HEK293T (cell line): ENCODE measurements at regions not wholly inside any gene's neighbourhood (a gene's known extent, or its start where the extent isn't known, plus 50 kb on each side); places are given as distances from the start of the nearest gene placed in this dataset.
A peak's percentile ranks its signal among the peaks of the same experiment; 100 is the strongest.

Source experiments
- CTCF ChIA-PET: fragments of 350-600 bp; formaldehyde crosslinking; extraction: SDS; loops from one replicate; lab custom pipeline; 2021; ENCODE audit warnings: antibody characterized with exemption, inconsistent platforms; lab: Yijun Ruan, JAX
- POLR2A ChIA-PET: fragments of 350-600 bp; formaldehyde crosslinking; extraction: SDS; loops from one replicate; lab custom pipeline; 2020; ENCODE audit warnings: antibody characterized with exemption, inconsistent platforms; lab: Yijun Ruan, JAX
- DNase-seq: peaks from one replicate; pipeline ENCODE4 v3.0.0; 2012; ENCODE audit warnings: mixed read lengths; ENCODE audit errors: extremely low spot score
- ARNT ChIP-seq: fragments of 450-650 bp; IDR thresholded peaks from 2 replicates; pipeline ENCODE4 v1.6.1; 2017; ENCODE audit warnings: mild to moderate bottlenecking
- BHLHE40 ChIP-seq: fragments of 450-650 bp; IDR thresholded peaks from 2 replicates; pipeline ENCODE4 v1.6.1; 2016; ENCODE audit warnings: mild to moderate bottlenecking, moderate library complexity, borderline replicate concordance
- CTBP1 ChIP-seq: fragments of 450-650 bp; IDR thresholded peaks from 2 replicates; pipeline ENCODE4 v1.6.1; 2016; ENCODE audit warnings: borderline replicate concordance
- ELF4 ChIP-seq: fragments of 450-650 bp; IDR thresholded peaks from 2 replicates; pipeline ENCODE4 v1.6.1; 2017; ENCODE audit warnings: antibody characterized with exemption
- FOXA1 ChIP-seq: fragments of 450-650 bp; IDR thresholded peaks from 2 replicates; pipeline ENCODE4 v1.6.1; 2016; ENCODE audit warnings: mild to moderate bottlenecking
- FOXK2 ChIP-seq: fragments of 450-650 bp; IDR thresholded peaks from 2 replicates; pipeline ENCODE4 v1.6.1; 2016; ENCODE audit warnings: mild to moderate bottlenecking
- FOXM1 ChIP-seq: fragments of 450-650 bp; IDR thresholded peaks from 2 replicates; pipeline ENCODE4 v1.6.1; 2017; ENCODE audit warnings: mild to moderate bottlenecking, borderline replicate concordance
- HDGF ChIP-seq: fragments of 450-650 bp; IDR thresholded peaks from 2 replicates; pipeline ENCODE4 v1.6.1; 2017; ENCODE audit warnings: antibody characterized with exemption, borderline replicate concordance
- L3MBTL2 ChIP-seq: fragments of 450-650 bp; conservative IDR thresholded peaks from 2 replicates; pipeline ENCODE4 v1.6.1; 2016; ENCODE audit warnings: mild to moderate bottlenecking
- LEF1 ChIP-seq: fragments of 450-650 bp; IDR thresholded peaks from 2 replicates; pipeline ENCODE4 v1.6.1; 2017; ENCODE audit warnings: mild to moderate bottlenecking, borderline replicate concordance
- NFRKB ChIP-seq: fragments of 450-650 bp; IDR thresholded peaks from 2 replicates; pipeline ENCODE4 v1.6.1; 2016; ENCODE audit warnings: mild to moderate bottlenecking, moderate library complexity
- PKNOX1 ChIP-seq: fragments of 450-650 bp; IDR thresholded peaks from 2 replicates; pipeline ENCODE4 v1.6.1; 2016
- SP1 ChIP-seq: fragments of 450-650 bp; IDR thresholded peaks from 2 replicates; pipeline ENCODE4 v1.6.1; 2017
- SUZ12 ChIP-seq: fragments of 450-650 bp; IDR thresholded peaks from 2 replicates; pipeline ENCODE4 v1.6.1; 2016; ENCODE audit warnings: mild to moderate bottlenecking
- TARDBP ChIP-seq: fragments of 450-650 bp; IDR thresholded peaks from 2 replicates; pipeline ENCODE4 v1.6.1; 2016
- ZNF384 ChIP-seq: fragments of 450-650 bp; IDR thresholded peaks from 2 replicates; pipeline ENCODE4 v1.6.1; 2016

- POLR2A ChIA-PET: no interaction called here
- no peak for TF ChIP-seq ZNF384
- TF ChIP-seq FOXK2: no peak
- peak; percentile 80 for DNase-seq
- CTCF ChIA-PET: interaction anchor here (0.6 to 1.5 kb wide), 14 partner anchors 9 to 241 kb away, joined by 3 to 7 read pairs (median 5); no protein-coding TSS in a partner anchor
Observed at GRCh38 chr1:165129568-165130164, 226.8 kb downstream of the LMX1A start.

GRCh38 chr1:165124772-165125171 lies 231.7 kb downstream of the LMX1A start:
- POLR2A ChIA-PET: no interaction called here
- CTCF ChIA-PET: interaction anchor here (0.7 kb wide), 1 partner anchor 49 kb away, joined by 4 read pairs; no protein-coding TSS in a partner anchor
- TF ChIP-seq BHLHE40: no peak
- TF ChIP-seq HDGF: no peak
- no peak for TF ChIP-seq PKNOX1
- TF ChIP-seq ZNF384: no peak
- TF ChIP-seq CTBP1: no peak
- TF ChIP-seq SP1: no peak
- TF ChIP-seq ARNT: no peak
- no peak for TF ChIP-seq TARDBP
- no peak for TF ChIP-seq FOXM1
- TF ChIP-seq FOXK2: no peak
- TF ChIP-seq ELF4: no peak
- no peak for TF ChIP-seq FOXA1
- no peak for TF ChIP-seq NFRKB
- TF ChIP-seq SUZ12: no peak
- TF ChIP-seq L3MBTL2: no peak
- no peak for TF ChIP-seq LEF1
- no peak for DNase-seq

DNA sequence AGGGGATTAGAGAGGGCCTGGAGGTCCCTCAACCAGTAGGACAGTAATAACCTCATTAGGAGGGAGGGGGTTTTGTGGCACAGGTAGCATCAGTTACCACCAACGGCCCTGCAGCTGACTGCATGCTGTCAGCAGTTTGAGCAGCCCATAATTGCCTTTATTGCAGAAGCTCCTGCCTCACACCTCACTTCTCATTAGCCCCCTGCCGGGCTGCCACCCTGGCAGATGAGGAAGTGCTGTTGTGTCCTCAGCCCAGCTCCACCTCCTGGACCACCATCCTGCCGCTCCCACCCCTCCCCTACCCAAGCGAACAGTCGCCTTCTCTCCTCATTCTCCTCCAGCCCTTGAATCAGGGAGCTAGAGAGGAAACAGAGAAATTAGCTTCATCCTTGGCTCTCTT lies 237.4 kb downstream of the LMX1A start:
- CTCF ChIA-PET: no interaction called here
- no peak for TF ChIP-seq LEF1
- no peak for TF ChIP-seq CTBP1
- no peak for TF ChIP-seq SP1
- TF ChIP-seq FOXA1: no peak
- no peak for TF ChIP-seq FOXK2
- TF ChIP-seq HDGF: no peak
- TF ChIP-seq SUZ12: no peak
- no peak for TF ChIP-seq ZNF384
- no peak for TF ChIP-seq BHLHE40
- TF ChIP-seq PKNOX1: no peak
- no peak for DNase-seq
- POLR2A ChIA-PET: no interaction called here

DNA sequence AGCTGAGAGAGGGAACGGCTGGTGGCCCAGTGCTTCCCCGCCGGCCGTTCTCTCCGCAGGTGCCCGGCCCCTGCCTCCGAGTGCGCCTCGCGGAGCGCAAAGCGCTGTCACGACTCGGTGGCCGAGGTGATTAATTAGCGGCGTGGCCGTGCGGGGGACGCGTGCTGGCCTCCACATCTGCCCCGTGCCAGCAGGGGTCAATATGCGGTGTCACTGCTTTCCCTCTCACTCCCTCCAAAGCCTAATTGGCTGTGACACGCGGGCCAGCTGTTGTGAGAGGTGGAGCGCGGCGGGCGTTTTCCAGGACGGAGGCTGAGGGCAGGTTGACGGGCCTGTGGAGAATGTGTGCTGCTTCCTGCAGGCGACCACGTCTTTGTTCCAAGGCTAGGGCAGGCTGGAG lies 239.0 kb downstream of the LMX1A start:
- TF ChIP-seq SUZ12 (no peak), BHLHE40 (no peak), PKNOX1 (peak; percentile 29; the same call in 1 of the 2 replicates), ARNT (no peak), FOXK2 (no peak), FOXA1 (no peak)
- ChIA-PET POLR2A (no interaction called here), CTCF (interaction anchor here (1.0 to 1.5 kb wide), 2 partner anchors 12 to 250 kb away, joined by 3 to 5 read pairs; no protein-coding TSS in a partner anchor)
- DNase-seq: no peak

DNA sequence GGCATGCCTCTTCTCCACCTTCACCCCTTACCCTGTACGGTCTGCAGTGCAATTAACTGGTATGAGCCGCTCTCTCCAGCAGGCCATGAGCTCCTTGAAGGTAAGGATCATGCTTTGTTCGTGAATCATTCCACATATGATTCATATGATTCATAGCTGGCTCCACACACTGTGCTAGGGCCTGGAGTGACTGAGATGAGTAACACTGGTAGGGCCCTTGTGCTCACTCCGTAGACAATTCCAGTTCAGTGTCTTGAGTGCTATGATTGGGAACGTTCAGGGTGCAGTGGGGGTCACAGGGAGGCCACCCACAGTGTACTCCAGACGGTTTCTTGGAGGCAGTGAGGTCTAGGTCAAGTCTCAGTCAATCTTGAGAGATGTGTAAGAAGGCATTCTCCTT lies 239.8 kb downstream of the LMX1A start:
- CTCF ChIA-PET: interaction anchor here (1.0 to 1.5 kb wide), 2 partner anchors 13 to 251 kb away, joined by 3 to 5 read pairs; no protein-coding TSS in a partner anchor
- TF ChIP-seq ZNF384 (no peak), ELF4 (no peak), CTBP1 (no peak), PKNOX1 (no peak), NFRKB (no peak), TARDBP (no peak), L3MBTL2 (no peak), FOXK2 (no peak), SP1 (no peak), FOXM1 (no peak), ARNT (no peak), BHLHE40 (no peak), HDGF (no peak), SUZ12 (no peak), FOXA1 (no peak), LEF1 (no peak)
- DNase-seq: no peak
- POLR2A ChIA-PET: no interaction called here

DNA sequence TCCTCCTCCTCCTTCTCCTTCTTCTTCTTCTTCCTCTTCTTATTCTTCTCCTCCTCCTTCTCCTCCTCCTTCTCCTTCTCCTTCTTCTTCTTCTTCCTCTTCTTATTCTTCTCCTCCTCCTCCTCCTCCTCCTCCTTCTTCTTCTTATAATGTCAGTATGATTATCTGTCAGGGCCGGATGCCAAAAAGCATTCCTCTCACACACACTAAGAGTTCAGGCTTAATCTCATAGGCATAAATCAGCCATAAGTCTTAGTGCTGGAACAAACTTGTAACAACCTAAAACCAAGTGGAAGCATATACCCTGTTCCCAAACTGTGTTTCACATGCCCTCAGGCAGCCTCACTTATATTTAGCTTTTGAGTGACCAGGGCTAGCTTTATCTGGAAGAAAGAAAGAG lies 240.3 kb downstream of the LMX1A start:
- ChIA-PET POLR2A (no interaction called here), CTCF (interaction anchor here (1.5 kb wide), 1 partner anchor 251 kb away, joined by 5 read pairs; no protein-coding TSS in a partner anchor)
- TF ChIP-seq FOXM1: no peak
- no peak for TF ChIP-seq LEF1
- no peak for TF ChIP-seq SP1
- DNase-seq: no peak
